Keratinocyte (primary cell): ENCODE measurements at regions not wholly inside any gene's neighbourhood (a gene's known extent, or its start where the extent isn't known, plus 50 kb on each side); places are given as distances from the start of the nearest gene placed in this dataset.

Experiments
- DNase-seq: peaks from one replicate; pipeline ENCODE4 v3.0.0-alpha.2; 2011; ENCODE audit warnings: low read depth, missing footprints, low spot score
- FAIRE-seq: peaks from 2 replicates; lab custom pipeline; 2011; peaks lifted over from hg19 to GRCh38; lab: Jason Lieb, UNC
- H2AFZ ChIP-seq: 2 replicates; pipeline ENCODE4 v1.6.0; 2012; ENCODE audit warnings: low read length, control low read depth, inconsistent platforms; ENCODE audit not compliant: control insufficient read depth
- H3K27ac ChIP-seq: 2 replicates; pipeline ENCODE4 v1.5.1; 2011; ENCODE audit warnings: low read length; ENCODE audit not compliant: control insufficient read depth, insufficient read depth
- H3K27me3 ChIP-seq: 3 replicates; pipeline ENCODE4 v1.6.0; 2011; ENCODE audit warnings: low read length; ENCODE audit not compliant: control insufficient read depth, insufficient read depth; ENCODE audit errors: extremely low read depth
- H3K36me3 ChIP-seq, 2 experiments: 2 replicates in 1 of 2; 3 replicates in 1 of 2; pipeline ENCODE4 v1.5.1; 2011; ENCODE audit warnings: low read length in 2 of 2, mild to moderate bottlenecking in 1 of 2; ENCODE audit not compliant: control insufficient read depth in 2 of 2, insufficient read depth in 2 of 2; ENCODE audit errors: extremely low read depth in 1 of 2
- H3K4me1 ChIP-seq: 3 replicates; pipeline ENCODE4 v1.5.1; 2011; ENCODE audit warnings: low read length; ENCODE audit not compliant: control insufficient read depth, insufficient read depth; ENCODE audit errors: extremely low read depth
- H3K4me2 ChIP-seq: 3 replicates; pipeline ENCODE4 v1.6.0; 2011; ENCODE audit warnings: low read depth, low read length; ENCODE audit not compliant: control insufficient read depth, insufficient read depth; ENCODE audit errors: extremely low read depth
- H3K4me3 ChIP-seq, 3 experiments: fragments of 200-600 bp in 1 of 3; sonication (generic) in 1 of 3; 2 replicates in 2 of 3; 3 replicates in 1 of 3; pipeline ENCODE4 v1.5.1; 2011 to 2016; ENCODE audit warnings: low read length in 3 of 3, mild to moderate bottlenecking in 3 of 3, control low read depth in 2 of 3, inconsistent platforms in 1 of 3, low read depth in 1 of 3, mixed read lengths in 1 of 3, mixed run types in 1 of 3, moderate library complexity in 1 of 3; ENCODE audit not compliant: control insufficient read depth in 2 of 3, insufficient read depth in 2 of 3; ENCODE audit errors: extremely low read depth in 1 of 3
- H3K79me2 ChIP-seq: 2 replicates; pipeline ENCODE4 v1.6.0; 2012; ENCODE audit warnings: low read length; ENCODE audit not compliant: control insufficient read depth, insufficient read depth
- H3K9ac ChIP-seq: 3 replicates; pipeline ENCODE4 v1.6.0; 2011; ENCODE audit warnings: low read length; ENCODE audit not compliant: control insufficient read depth, insufficient read depth; ENCODE audit errors: extremely low read depth
- H3K9me1 ChIP-seq: 3 replicates; pipeline ENCODE4 v1.6.0; 2011; ENCODE audit warnings: low read length; ENCODE audit not compliant: control insufficient read depth, insufficient read depth; ENCODE audit errors: extremely low read depth
- H3K9me3 ChIP-seq: 2 replicates; pipeline ENCODE4 v1.5.1; 2012; ENCODE audit warnings: low read depth, low read length; ENCODE audit not compliant: control insufficient read depth
- H4K20me1 ChIP-seq: 3 replicates; pipeline ENCODE4 v1.6.0; 2011; ENCODE audit warnings: low read length; ENCODE audit not compliant: control insufficient read depth, insufficient read depth; ENCODE audit errors: extremely low read depth
- CTCF ChIP-seq, 3 experiments: IDR thresholded peaks in 1 of 3; conservative IDR thresholded peaks in 1 of 3; optimal IDR thresholded peaks in 1 of 3; 2 replicates in 2 of 3; 3 replicates in 1 of 3; pipeline versions ENCODE3 to v1.5.1; 2011; ENCODE audit warnings: low read length in 3 of 3, mild to moderate bottlenecking in 3 of 3, moderate library complexity in 2 of 3, control low read depth in 1 of 3, inconsistent platforms in 1 of 3; ENCODE audit not compliant: insufficient read depth in 2 of 3; ENCODE audit errors: extremely low read depth in 1 of 3
- EZH2 ChIP-seq: IDR thresholded peaks from one replicate; pipeline ENCODE4 v1.6.1; 2012; ENCODE audit warnings: inconsistent platforms, mild to moderate bottlenecking, low read length, moderate library complexity
- dilution Hi-C: fragments of 300-500 bp; cut with MboI; formaldehyde crosslinking; loops from one replicate; pipeline ENCODE4 v1.7.0; 2020; ENCODE audit warnings: low sequenced_read_pairs; ENCODE audit not compliant: extremely low pct_ligation_motif_present

GRCh38 chr20:39116020-39116419, 153.9 kb downstream of the DHX35 start:
- Histone ChIP-seq H4K20me1 (no peaks in the 10 kb centered on the region), H3K4me1 (no peaks in the 10 kb centered on the region), H3K4me2 (no peak overlapping the region), H3K36me3 (no peaks in the 10 kb centered on the region), H3K9me1 (no peaks in the 10 kb centered on the region), H3K9me3 (peaks cover 8% of the 10 kb centered on the region), H3K27me3 (peaks cover 3% of the 10 kb centered on the region), H3K27ac (no peak overlapping the region), H2AFZ (no peak overlapping the region), H3K79me2 (no peaks in the 10 kb centered on the region), H3K4me3 (no peak overlapping the region), H3K9ac (no peak overlapping the region)
- TF ChIP-seq EZH2 (no peak), CTCF (optimal IDR thresholded peaks at IDR 0.05 in 1 of 3, IDR thresholded peaks at IDR 0.05 in 1 of 3, conservative IDR thresholded peaks at IDR 0.05 in 1 of 3; ENCODE audit: extremely low read depth in 1 of 3, insufficient read depth in 2 of 3, low read length in 3 of 3) (no peak)
- dilution Hi-C loops, result no loop called here
- DNase-seq (no peak), FAIRE-seq (no peak)

GRCh38 chr20:39112178-39112743, 150.1 kb downstream of the DHX35 start:
- FAIRE-seq (no peak), DNase-seq (no peak)
- Histone ChIP-seq H3K79me2 (no peaks in the 10 kb centered on the region), H3K9me1 (no peaks in the 10 kb centered on the region), H3K4me2 (no peak overlapping the region), H3K9me3 (peaks cover 8% of the 10 kb centered on the region), H2AFZ (no peak overlapping the region), H3K4me1 (no peaks in the 10 kb centered on the region), H4K20me1 (no peaks in the 10 kb centered on the region), H3K27me3 (peaks cover 17% of the 10 kb centered on the region), H3K36me3 (no peaks in the 10 kb centered on the region), H3K4me3 (no peak overlapping the region), H3K27ac (no peak overlapping the region), H3K9ac (no peak overlapping the region)
- dilution Hi-C loops, result no loop called here
- peak; percentile 53 to 79 (median 73) for TF ChIP-seq CTCF (optimal IDR thresholded peaks at IDR 0.05 in 1 of 3, IDR thresholded peaks at IDR 0.05 in 1 of 3, conservative IDR thresholded peaks at IDR 0.05 in 1 of 3; ENCODE audit: extremely low read depth in 1 of 3, insufficient read depth in 2 of 3, low read length in 3 of 3)
- no peak for TF ChIP-seq EZH2
